ENCODE measurements at regions not wholly inside any gene's neighbourhood (a gene's known extent, or its start where the extent isn't known, plus 50 kb on each side); places are given as distances from the start of the nearest gene placed in this dataset.

DNA sequence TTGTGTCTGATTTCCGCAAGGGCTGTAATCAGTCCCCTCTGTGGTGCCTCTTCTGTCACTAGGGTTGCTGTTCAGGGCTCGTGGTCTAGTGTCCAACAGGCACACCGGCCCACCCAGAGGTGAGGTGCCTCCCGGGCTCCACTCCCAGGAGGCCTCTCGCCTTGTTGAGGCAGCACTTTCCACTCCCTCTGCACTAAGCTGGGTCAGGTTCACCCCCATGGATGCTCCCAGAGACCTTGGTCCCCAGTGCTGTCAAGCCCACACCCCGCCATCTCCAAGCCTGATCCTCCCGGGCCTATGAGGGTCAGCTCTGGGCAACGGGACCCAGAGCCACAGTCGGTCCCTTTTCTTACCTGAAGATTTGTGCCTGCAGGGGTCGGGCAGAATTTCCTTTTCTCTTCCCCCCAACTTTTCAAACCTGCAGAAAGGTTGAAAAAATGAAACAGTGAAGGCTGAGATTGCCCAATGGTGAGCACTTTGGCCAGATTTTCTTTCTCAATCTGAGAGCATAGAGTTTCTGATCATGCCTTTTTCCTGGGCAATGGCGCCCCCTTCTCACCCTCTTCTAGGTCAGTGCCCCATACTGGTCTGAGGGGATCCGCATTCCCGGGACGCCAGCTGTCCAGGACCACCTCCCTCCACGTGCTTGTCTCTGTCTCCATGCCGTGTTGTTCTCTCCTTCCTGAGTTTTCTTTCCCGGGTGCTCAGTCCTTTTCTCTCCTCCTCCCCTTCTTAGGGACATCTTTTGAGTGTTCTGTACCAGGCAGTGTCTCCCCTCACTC, 148.0 kb downstream of the ASB1 start:
- FAIRE-seq (no peak), DNase-seq (ENCODE audit: insufficient read length, low spot score) (no peak)

DNA sequence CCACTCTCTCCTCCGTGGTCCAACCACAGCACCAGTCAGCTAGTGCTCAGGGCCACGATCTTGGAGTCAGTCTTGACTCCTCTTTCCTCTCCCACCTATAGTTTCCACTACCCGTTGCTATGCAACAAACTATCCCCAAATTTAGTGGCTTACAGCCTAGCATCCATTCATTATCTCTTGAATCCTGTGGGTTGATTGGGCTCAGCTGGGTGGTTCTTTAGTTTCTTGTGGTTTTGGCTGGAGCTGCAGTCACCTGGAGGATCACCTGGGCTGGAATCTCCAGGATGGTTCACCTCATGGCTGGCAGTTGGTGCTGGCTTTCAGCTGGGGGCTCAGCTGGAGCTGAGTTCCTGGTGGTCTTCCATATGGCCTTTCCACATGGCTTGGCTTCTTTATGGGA, 149.9 kb downstream of the ASB1 start:
- DNase-seq (ENCODE audit: insufficient read length, low spot score), result no peak
- FAIRE-seq, result no peak

DNA sequence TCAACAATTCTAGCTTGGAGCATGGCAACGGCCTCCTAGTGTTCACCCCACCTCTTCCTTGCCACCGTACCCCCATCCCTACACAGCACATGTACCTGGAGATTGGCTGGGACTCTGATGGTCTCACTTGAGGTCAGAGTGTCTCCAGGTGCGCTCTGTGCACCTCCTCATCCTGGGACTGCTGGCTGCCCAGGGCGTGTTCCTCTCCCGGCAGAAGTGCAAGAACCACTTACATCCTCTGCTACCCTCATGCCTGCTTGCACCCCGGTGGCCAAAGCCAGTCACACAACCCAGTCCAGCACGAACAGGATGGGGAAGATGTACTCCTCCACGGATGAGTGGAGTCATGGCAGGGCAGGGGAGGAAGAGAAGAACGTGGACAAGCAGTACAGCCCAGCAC, 151.5 kb downstream of the ASB1 start:
- DNase-seq (ENCODE audit: insufficient read length, low spot score), result no peak
- FAIRE-seq, result no peak

DNA sequence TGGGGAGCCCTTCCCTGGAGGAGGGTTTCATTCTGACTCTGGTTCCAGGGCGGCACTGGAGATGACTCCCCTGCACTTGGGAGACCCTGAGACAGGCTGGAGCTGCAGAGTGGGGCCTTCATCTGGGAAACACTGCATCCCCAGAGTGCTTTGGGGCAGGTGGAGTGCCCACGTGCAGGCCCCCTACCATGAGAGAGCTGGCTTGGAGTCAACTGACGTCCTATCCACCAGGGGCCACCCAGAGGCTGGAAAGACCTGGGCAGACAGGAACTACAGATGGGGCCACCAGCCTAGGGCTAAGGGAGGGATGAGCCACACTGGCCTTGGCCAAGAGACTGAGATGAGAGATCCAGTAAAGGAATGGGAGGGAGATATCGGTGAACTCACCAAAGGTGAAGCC, 153.8 kb downstream of the ASB1 start:
- FAIRE-seq, result no peak
- no peak for DNase-seq (ENCODE audit: insufficient read length, low spot score)

DNA sequence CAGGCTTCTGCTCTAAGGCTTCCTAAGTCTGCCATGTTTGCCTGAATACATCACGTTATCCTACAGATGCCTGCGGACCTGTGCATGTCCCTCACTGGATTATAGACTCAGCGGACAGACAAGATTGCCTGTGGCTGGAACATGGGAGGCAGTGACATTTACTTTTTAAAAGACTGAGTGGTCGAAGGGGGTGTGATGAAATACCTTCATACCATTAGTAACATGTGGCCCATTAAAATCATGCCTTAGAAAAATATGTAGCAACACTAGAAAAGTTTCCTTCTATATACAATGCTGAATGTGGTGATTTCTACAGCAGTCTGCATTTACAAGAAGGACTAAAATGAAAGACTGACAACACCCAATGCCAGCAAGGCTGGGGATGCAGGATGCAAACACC, 154.4 kb downstream of the ASB1 start:
- DNase-seq (ENCODE audit: insufficient read length, low spot score) (no peak), FAIRE-seq (no peak)

DNA sequence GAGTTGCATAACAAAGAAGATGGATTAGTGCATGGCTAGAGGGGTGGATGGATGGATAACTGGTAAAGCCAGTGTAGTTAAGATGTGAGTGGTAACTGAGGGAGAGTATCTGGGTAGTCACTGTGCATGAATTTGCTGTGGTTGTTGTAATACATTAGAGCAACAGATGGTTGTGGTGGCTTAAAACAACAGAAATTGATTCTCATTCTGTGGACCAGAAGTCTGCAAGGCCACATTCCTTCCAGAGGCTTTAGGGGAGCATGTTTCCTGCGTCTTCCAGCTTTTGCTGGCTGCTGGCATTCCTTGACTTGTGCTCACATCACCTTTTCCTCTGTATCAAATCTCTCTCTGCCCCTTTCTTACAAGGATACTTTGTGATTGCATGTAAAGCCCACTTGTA, 155.4 kb downstream of the ASB1 start:
- no peak for DNase-seq (ENCODE audit: insufficient read length, low spot score)
- FAIRE-seq, result no peak

DNA sequence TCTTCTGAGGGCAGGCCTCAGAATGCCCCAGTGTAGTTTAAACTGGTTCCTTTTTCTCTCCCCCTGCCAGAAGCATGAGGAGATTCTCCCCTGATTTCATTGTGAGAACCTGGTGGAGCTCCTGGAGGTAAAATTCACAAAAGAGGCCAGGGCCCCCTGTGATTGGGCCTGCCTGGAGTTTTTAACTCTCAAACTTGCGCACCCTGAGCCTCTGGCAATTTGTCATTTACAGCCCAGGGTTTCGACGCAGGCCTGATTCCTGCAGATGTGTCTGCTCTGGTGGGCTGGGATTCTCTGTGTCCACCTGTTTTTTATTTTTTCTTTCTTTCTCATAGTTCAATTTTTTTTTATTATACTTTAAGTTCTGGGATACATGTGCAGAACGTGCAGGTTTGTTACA, 157.9 kb downstream of the ASB1 start:
- FAIRE-seq (no peak), DNase-seq (ENCODE audit: insufficient read length, low spot score) (no peak)

DNA sequence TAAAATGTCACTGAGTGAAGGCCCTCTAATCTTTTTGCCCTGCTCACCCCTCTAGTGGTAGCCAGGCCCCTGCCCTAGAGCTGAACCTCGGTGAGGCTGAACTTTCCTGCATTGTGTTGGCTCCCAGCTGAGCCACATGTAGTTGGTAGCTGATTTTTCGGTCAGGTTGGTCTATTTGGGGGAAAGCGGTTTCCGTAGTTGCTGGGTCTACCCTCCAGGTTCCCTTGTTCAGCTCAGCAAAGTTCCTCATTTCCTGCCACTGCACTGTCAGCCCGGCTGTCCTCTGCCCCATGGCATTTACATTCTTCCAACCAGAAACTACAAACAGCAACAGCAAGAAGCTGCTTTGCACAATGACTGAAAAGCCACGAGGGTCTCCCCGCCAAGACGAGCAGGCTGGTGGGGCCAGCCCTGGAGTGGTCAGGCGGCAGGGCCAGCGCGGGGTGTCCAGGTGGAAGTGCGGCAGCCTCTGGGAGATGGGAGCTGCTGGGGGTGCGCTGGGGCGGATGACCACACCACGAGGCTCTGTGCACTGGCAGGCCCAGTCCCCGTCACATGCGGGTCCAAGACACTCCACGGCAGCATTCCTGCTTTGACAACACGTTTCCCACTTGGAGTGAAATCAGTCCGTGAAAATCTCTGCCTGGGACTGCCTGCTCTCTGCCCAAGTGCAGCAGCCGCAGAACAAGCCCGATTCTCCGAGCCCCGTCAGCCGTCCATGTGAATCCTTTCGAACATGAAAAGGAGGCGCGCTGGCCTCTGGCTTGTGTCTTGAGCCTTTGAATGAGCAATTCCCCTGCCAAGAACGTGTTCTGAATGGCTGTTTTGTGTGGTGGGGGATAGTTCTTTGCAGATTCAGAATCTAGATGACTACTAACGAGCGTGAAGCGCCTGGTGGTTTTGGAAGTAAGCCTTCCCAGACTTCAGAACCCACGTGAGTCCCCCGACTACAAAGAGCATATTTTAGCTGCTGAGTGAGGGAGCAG, 159.4 kb downstream of the ASB1 start:
- DNase-seq (ENCODE audit: insufficient read length, low spot score) (no peak), FAIRE-seq (no peak)

DNA sequence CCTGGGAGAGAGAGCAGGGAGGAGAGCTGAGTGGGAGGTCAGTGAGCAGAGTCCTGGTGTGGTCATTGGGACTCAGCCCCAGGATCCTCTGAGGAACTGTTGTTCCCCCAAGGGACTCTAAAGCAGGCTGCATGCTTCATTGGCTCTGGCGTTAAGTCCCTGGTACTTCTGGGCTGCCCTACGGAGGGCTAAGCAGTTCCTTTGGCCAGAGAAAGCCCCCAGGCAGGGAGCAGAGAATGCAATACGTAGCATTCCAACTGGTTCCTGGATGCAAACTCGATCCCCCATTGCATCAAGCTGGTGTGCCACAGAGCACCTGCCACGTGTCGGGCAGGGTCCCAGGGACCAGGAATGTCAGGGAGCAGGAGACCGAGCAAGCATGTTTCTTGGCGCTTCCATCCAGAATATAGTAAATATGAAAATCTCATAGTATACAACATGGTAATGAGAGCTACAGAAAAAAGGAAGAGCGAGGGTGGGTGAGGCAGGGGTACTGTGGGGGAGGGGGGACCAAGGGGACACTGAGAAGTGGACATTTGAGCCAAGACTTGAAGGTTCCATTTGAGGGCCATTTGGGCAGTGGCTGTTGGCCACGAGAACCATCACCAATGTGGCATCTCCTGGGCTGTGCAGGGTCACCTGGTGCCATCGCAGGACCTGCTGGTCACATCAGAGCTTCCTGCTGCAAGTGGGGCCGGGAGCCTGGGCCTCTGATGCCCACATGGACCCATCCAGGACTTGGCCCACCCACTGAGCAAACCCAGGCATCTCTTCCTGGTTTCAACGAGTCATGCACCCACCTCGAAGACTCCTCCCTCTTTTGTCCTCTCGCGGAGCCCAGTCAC, 160.4 kb downstream of the ASB1 start:
- DNase-seq (ENCODE audit: insufficient read length, low spot score), result no peak
- FAIRE-seq, result no peak

DNA sequence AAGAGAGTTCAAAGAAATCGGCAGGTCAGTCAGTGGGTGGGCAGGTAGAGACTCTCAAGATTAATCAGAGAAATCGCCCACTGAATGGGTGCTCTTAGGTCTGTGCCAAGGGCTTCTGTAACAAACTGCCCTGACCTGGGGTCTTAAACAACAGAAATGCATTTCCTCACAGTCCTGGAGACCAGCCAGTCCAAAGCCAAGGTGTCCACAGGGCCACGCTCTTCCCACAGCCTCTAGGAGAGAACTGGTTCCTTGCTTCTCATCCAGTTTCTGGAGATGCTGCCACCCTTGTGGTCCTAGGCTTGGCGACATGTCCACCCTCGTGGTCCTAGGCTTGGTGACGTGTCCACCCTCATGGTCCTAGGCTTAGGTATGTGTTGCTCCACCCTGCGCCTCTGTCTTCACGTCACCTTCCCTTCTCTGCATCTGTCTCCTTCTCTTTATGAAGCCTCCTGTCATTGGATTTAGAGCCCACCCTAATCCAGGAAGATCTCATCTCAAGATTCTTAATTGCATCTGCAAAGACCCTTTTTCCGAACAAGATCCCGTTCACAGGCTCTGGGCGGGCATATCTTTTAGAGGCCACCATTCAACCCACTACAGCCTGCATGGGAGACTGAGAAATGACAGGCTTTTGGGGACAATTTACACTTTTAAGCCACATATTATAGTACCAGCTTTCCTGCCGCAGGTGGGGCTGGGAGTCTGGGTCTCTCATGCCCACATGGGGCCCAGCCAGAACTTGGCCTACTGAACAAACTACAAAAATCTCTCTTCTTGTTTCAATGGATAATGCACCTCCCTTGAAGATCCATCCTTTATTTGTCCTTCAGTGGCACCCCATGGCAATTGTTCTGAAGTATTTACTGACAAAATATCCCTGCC, 161.3 kb downstream of the ASB1 start:
- no peak for DNase-seq (ENCODE audit: insufficient read length, low spot score)
- no peak for FAIRE-seq

DNA sequence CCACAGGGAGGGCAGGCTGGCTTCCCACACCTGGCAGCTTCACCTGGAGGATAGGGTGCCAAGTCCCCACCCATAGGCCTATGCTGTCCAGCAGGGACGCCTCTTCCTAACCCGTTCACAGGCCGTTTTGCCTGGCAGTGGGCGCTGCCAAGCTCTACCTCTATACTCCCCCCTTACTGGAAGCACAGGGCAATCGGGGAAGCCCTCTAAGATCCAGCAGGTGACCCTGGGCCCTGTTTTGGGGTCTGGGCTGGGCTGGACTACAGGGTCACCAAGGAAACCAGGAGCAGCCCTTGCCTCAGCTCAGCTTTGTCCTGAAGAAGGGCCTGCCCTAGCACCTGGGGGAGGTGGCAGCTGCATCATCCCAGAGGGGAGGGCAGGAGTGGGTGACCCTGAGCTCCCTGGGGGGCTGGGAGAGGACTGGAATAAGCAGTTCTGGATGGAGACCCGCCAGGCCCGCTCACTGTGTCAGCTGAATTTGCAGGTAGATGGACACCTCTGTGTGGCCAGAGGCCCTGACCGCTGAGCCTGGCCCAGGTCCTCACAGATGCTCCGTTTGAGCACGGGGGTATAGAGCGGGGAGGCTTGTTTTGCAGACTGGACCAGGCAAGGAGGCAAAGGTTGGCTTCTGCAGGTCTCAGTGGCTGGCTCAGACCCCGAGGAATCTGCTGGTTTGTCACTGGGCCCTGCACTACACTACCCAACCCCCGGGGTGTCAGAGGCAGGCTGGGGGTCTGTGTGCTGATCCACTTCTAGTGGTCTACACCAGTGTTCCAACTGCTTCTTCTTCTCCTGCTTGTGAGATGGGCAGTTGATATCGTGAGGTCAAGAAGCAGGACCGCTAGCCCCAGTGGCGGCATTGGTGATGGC, 163.1 kb downstream of the ASB1 start:
- FAIRE-seq (no peak), DNase-seq (ENCODE audit: insufficient read length, low spot score) (no peak)

DNA sequence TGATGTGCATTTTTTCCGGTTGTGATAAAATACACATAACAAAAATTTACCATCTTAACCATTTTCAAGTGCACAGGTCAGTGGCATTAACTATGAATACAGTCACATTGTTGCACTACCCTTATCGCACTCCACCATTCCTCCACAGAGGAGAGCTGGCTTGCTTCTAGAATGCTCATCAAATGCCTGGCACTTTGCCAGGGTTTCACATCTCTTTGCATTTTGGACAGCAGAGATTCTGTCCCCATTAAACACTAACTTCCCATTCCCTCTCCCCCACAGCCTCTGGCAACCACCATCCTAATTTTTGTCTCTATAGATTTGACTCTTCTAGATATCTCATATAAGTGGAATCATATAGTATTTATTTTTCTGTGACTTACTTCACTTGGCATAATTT, 165.0 kb downstream of the ASB1 start:
- DNase-seq (ENCODE audit: insufficient read length, low spot score) (no peak), FAIRE-seq (no peak)

DNA sequence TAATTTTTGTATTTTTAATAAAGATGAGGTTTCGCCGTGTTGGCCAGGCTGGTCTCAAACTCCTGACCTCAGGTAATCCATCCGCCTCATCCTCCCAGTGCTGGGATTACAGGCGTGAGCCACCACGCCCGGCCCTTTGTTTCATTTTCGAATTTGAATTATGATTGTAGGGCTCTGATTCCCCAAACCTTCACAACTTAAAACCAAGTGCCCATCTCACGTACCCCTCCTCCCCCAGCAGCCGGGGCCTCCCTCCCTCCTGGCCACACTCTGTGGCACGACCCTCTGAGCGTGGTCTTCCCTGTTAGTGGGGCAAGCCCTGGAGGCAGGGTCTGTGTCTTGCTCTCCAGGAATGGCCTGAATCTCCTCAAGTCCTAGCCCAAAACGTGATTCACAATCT, 166.5 kb downstream of the ASB1 start:
- no peak for FAIRE-seq
- DNase-seq (ENCODE audit: insufficient read length, low spot score), result no peak

DNA sequence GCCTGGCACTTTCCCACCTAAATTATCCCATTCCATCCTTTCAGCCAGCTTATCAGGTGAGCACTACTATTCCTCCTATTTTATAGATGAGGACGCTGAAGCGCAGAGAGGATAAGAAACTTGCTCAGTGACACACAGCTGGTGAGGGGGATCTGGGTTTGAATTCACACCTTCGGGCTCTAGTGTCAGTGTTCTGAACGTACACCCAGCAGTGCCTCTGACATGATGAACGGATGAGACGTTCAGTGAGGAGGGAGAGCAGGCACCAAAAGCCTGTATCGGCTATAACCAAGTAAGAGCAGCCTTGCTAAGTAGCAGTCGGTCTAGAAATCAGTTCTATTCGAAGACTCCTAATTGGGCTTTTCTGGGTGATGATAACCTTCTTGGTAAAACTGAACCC, 167.0 kb downstream of the ASB1 start:
- DNase-seq (ENCODE audit: insufficient read length, low spot score) (no peak), FAIRE-seq (no peak)

DNA sequence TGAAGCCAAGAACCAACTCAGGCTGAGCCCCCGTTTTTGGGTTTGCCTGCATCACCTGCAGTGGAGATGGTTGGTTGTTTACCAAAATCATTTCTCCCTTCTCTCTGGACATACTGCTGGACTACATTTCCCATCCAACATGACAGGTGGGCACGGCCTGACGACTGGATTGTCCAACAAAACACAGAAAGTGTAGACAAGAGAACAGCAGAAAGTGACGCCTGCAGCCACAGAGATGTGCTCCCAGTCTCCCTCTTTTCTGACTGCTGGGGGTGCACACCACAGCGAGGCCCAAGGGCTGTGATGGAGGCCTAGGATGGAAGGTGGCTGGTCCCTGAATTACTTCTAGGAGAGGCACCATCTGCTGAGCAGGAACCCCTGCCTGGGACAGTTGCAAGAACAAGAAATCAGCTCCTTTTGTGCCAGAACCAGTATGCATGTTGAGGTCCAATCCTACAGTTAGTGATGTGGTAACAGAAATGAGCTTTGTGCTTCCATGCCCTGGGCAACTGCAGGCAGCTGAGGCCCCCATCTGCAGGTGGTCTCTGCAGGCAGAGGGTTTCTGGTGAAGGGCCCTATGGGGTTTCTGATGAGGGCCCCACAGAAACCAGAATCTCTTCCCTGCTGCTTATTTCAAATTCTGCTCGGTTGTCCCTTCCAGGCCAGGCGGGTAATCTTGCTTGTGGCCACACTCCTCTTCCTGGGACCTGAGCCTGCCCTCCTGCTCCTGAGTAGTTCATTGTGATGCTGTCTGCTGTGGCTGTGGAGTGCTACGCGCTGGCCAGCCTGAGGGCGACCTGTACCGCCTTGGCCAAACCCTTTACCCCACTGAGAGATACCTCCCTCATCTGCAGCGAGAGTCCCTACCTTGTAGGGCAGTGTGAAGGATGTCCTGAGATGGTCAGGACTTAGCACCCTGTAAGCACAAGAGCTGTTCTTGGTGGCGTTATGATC, 168.3 kb downstream of the ASB1 start:
- FAIRE-seq, result peak; percentile 42
- DNase-seq (ENCODE audit: insufficient read length, low spot score), result no peak

DNA sequence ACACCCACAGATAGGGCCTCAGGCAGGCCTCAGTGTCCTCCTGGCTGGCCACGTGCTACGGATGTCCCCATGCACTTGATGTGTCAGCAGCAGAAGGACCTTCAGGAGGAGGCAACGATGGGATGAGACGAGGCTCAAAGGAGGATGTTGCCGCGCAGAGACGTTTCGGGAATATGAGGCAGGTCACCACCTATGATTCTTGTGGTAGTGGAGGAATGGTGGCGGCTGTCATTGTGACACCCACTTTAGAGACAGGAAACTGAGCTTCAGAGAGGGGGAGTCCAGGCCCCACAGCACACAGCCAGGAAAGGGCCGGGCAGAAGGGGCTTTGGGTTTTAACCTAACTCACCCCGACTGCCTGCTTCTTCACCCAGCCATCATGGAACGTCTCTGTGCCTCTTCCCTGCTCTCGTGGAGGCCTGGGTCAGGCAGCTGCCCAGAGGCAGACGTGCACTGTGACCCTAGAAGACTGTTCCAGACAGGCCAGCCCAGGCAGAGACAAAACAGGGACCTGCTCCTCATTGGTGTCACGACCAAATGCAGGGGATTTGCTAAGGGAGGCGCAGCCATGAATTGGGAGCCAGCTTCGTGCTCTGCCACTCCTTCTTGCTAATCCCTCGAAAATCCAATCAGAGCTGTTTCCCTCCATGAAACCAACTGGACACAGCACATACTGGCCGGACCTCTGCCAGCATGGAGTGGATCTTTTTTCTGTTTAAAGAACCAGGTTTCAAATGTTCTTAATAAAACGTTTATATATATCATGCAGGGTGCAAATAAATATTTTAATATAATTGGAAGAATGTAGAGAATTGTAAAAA, 169.2 kb downstream of the ASB1 start:
- FAIRE-seq, result no peak
- no peak for DNase-seq (ENCODE audit: insufficient read length, low spot score)
